ENCODE measurements at regions not wholly inside any gene's neighbourhood (a gene's known extent, or its start where the extent isn't known, plus 50 kb on each side); places are given as distances from the start of the nearest gene placed in this dataset.
A peak's percentile ranks its signal among the peaks of the same experiment; 100 is the strongest.
"Not testable (repeated sequence)": the region's sequence is repeated elsewhere in the genome, so short reads cannot be mapped to it uniquely, and the experiment has no call there.

- no peak for ATAC-seq
Observed at GRCh38 chr2:11997142-11997541, 250.7 kb downstream of the LPIN1 start.

- no peak for ATAC-seq
Observed at GRCh38 chr2:11998218-11998617, 251.8 kb downstream of the LPIN1 start.

- ATAC-seq, result no peak
Observed at GRCh38 chr2:11998626-11999378, 252.4 kb downstream of the LPIN1 start.

- ATAC-seq, result no peak
Observed at GRCh38 chr2:12001621-12002020, 255.2 kb downstream of the LPIN1 start.

GRCh38 chr2:12002215-12002614 lies 255.8 kb downstream of the LPIN1 start:
- ATAC-seq, result no peak

- no peak for ATAC-seq
Observed at GRCh38 chr2:12004713-12005112, 258.3 kb downstream of the LPIN1 start.

GRCh38 chr2:12005886-12006681 lies 259.7 kb downstream of the LPIN1 start:
- peak; percentile 47 for ATAC-seq

- no peak for ATAC-seq
Observed at GRCh38 chr2:12006850-12007249, 260.4 kb downstream of the LPIN1 start.

GRCh38 chr2:12007282-12007681 lies 260.9 kb downstream of the LPIN1 start:
- ATAC-seq, result no peak

- no peak for ATAC-seq
Observed at GRCh38 chr2:12008425-12009061, 262.1 kb downstream of the LPIN1 start.

GRCh38 chr2:12009323-12009905 lies 263.0 kb downstream of the LPIN1 start:
- no peak for ATAC-seq

- no peak for ATAC-seq
Observed at GRCh38 chr2:12010059-12010458, 263.6 kb downstream of the LPIN1 start.

- no peak for ATAC-seq
Observed at GRCh38 chr2:12010779-12011178, 264.3 kb downstream of the LPIN1 start.

GRCh38 chr2:12014088-12014960 lies 267.9 kb downstream of the LPIN1 start:
- ATAC-seq, result no peak

GRCh38 chr2:12017499-12018157 lies 271.2 kb downstream of the LPIN1 start:
- ATAC-seq, result no peak

- ATAC-seq, result not testable (repeated sequence)
Observed at GRCh38 chr2:12018726-12019125, 272.3 kb downstream of the LPIN1 start.

- ATAC-seq, result no peak
Observed at GRCh38 chr2:12020833-12021469, 274.5 kb downstream of the LPIN1 start.

- not testable (repeated sequence) for ATAC-seq
Observed at GRCh38 chr2:12024197-12024907, 277.9 kb downstream of the LPIN1 start.

- no peak for ATAC-seq
Observed at GRCh38 chr2:12027136-12027535, 280.7 kb downstream of the LPIN1 start.

- no peak for ATAC-seq
Observed at GRCh38 chr2:12031866-12032265, 285.4 kb downstream of the LPIN1 start.
